Loucy (cell line): ENCODE measurements at regions not wholly inside any gene's neighbourhood (a gene's known extent, or its start where the extent isn't known, plus 50 kb on each side); places are given as distances from the start of the nearest gene placed in this dataset.

Experiments
- CTCF ChIP-seq: fragments of 200-600 bp; sonication (generic); conservative IDR thresholded peaks from 2 replicates; pipeline ENCODE4 v1.5.1; 2014; ENCODE audit warnings: mild to moderate bottlenecking, antibody characterized with exemption, low read length
- EZH2phosphoT487 ChIP-seq: fragments of 200-600 bp; IDR thresholded peaks from 2 replicates; pipeline ENCODE4 v1.6.1; 2018; ENCODE audit warnings: antibody characterized with exemption, mild to moderate bottlenecking, moderate library complexity, borderline replicate concordance

GRCh38 chr12:13277293-13277692 lies 80.8 kb downstream of the EMP1 start:
- no peak for TF ChIP-seq CTCF
- TF ChIP-seq EZH2phosphoT487: no peak
